ENCODE measurements at regions not wholly inside any gene's neighbourhood (a gene's known extent, or its start where the extent isn't known, plus 50 kb on each side); places are given as distances from the start of the nearest gene placed in this dataset.
"Not testable (repeated sequence)": the region's sequence is repeated elsewhere in the genome, so short reads cannot be mapped to it uniquely, and the experiment has no call there.

DNA sequence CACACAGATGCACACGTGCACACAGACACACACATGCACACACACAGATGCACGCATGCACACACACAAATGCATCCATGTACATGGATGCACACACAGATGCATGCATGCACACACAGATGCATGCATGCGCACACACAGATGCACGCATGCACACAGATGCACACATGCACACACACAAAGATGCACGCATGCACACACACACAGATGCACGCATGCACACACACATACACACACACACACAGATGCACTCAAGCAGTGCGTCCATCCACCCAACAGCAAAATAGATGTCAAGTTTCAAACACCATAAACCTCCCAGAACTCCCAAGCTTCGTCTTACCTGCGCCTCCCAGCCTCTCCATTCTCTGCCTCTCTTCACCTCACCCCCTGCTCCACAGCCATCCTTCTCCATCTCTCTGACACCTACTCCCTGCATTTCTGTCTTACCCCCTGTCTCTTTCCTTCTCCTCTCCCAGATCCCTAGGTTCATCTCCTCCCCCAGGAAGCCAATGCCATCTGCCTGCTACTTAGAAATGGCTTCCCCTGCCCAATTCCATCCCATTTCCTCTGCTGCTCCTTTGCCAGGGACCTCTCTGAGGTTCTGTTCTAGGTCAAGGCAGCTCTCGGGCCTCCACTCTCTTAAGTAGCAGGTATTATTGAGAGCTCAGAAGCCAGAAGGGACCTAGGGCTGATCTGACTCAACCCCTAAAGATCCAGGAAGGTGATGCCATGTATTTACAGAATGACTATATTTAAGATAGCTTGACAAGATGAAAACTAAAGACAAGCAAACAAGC is 297.2 kb downstream of the MED10 start:
- Histone ChIP-seq H3K27ac (ENCODE audit: low read length) (no peak overlapping the region), H3K9ac (ENCODE audit: low read length) (no peak overlapping the region), H3K4me1 (ENCODE audit: control insufficient read depth, low read depth, low read length) (no peaks in the 10 kb centered on the region), H3K36me3 (ENCODE audit: control insufficient read depth, low read depth, low read length) (no peaks in the 10 kb centered on the region), H3K9me3 (ENCODE audit: control insufficient read depth, low read depth, low read length) (no peaks in the 10 kb centered on the region), H3K27me3 (ENCODE audit: control insufficient read depth, insufficient read depth, low read length) (no peaks in the 10 kb centered on the region), H3K4me3 (ENCODE audit: low read length) (no peak overlapping the region)

DNA sequence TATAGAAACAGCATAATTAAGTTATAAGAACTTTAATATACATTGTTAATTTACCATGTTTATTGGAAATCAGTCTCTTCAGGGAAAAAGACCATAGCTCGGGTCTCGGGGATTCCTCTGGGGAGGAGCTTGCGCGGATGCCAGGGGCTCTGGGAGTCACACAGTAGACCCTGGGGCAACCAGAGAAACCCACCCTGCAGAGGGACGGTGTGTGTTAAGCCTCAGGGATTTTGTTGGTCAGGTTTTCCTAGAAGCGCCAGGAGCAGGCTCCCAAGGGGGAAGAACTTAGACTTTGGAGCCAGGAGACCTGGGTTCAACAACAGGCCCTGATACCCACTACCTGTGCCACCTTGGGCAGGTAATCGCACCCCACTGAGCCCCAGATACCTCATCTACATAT is 297.9 kb downstream of the MED10 start:
- Histone ChIP-seq H3K4me1 (ENCODE audit: control insufficient read depth, low read depth, low read length) (no peaks in the 10 kb centered on the region), H3K27me3 (ENCODE audit: control insufficient read depth, insufficient read depth, low read length) (no peaks in the 10 kb centered on the region), H3K9me3 (ENCODE audit: control insufficient read depth, low read depth, low read length) (no peaks in the 10 kb centered on the region), H3K4me3 (ENCODE audit: low read length) (no peak overlapping the region), H3K9ac (ENCODE audit: low read length) (no peak overlapping the region), H3K27ac (ENCODE audit: low read length) (no peak overlapping the region), H3K36me3 (ENCODE audit: control insufficient read depth, low read depth, low read length) (no peaks in the 10 kb centered on the region)

DNA sequence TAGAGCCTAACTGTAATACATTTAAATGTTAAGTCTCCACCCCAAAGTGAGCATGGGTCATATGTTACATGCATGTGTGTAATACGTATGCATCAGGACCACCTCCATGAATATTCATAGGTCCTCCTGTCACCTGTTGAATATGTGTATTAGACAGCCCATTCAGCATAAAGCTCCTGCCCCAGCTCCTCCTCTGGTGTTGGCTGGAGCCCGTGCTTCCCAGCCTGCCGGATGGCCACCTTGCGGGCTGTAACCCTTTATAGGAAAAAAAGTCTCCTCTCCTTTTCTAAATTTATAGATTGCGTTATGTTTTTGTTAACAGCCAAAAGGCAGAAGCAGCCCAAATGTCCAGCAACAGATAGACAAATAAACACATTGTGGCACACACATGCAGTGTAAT is 299.5 kb downstream of the MED10 start:
- no peaks in the 10 kb centered on the region for H3K36me3 ChIP-seq (ENCODE audit: control insufficient read depth, low read depth, low read length)
- H3K9me3 ChIP-seq (ENCODE audit: control insufficient read depth, low read depth, low read length): no peaks in the 10 kb centered on the region
- H3K4me1 ChIP-seq (ENCODE audit: control insufficient read depth, low read depth, low read length): no peaks in the 10 kb centered on the region
- no peak overlapping the region for H3K9ac ChIP-seq (ENCODE audit: low read length)
- no peaks in the 10 kb centered on the region for H3K27me3 ChIP-seq (ENCODE audit: control insufficient read depth, insufficient read depth, low read length)
- no peak overlapping the region for H3K4me3 ChIP-seq (ENCODE audit: low read length)
- H3K27ac ChIP-seq (ENCODE audit: low read length): no peak overlapping the region

DNA sequence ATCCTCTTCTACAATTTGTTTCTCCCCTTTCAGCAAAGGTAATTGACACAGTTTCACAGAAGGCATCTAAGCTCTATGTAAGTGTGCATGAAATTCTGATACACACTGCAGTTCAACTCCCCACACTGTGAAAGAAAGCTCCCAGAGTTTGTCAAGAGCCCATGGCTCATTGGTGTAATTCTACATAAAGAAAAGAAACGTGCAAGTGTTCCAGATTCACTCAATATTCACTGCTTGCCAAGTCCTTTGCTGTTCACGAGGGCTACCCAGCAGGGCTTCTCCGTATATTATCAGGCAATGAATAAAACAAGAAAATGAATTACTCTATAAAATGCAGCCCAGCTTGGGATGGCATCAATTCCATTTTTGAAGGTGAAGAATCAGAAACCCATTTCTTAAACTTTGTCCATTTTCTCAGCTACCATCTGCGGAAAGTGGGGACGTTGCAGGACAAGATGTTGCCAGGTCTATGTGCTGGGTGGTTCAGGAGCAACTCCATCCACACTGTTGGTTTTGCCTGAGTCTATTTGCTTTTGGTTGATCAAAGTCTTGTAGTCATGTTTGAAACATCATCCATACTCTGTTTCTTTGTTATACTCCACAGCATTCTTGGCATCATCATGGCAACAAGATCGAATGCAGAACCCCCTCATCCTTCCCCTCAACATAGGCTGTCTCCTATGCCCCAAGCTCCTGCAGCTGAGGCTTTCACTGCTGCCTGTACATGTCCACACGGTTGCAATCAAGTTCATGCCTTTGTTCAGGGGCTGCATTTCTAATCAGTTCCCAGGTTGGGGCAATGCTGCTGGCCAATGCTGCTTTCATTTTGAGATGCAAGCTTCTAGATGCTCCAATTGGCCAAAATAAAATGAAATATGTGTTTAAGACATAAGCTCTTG is 301.8 kb downstream of the MED10 start:
- no peaks in the 10 kb centered on the region for H3K27me3 ChIP-seq (ENCODE audit: control insufficient read depth, insufficient read depth, low read length)
- no peaks in the 10 kb centered on the region for H3K9me3 ChIP-seq (ENCODE audit: control insufficient read depth, low read depth, low read length)
- H3K9ac ChIP-seq (ENCODE audit: low read length): no peak overlapping the region
- H3K4me1 ChIP-seq (ENCODE audit: control insufficient read depth, low read depth, low read length): no peaks in the 10 kb centered on the region
- H3K4me3 ChIP-seq (ENCODE audit: low read length): no peak overlapping the region
- H3K27ac ChIP-seq (ENCODE audit: low read length): no peak overlapping the region
- no peaks in the 10 kb centered on the region for H3K36me3 ChIP-seq (ENCODE audit: control insufficient read depth, low read depth, low read length)

DNA sequence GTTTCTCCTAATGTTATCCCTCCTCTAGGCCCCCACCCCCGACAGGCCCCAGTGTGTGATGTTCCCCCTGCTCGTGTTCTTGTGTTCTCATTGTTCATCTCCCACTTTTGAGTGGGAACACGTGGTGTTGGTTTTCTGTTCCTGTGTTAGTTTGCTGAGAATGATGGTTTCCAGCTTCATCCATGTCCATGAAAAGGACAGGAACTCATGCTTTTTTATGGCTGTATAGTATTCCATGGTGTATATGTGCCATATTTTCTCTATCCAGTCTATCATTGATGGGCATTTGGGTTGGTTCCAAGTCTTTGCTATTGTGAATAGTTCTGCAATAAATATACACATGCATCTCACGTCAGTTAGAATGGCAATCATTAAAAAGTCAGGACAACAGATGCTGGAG is 305.9 kb downstream of the MED10 start:
- H3K36me3 ChIP-seq (ENCODE audit: control insufficient read depth, low read depth, low read length); H3K9ac ChIP-seq (ENCODE audit: low read length); H3K27ac ChIP-seq (ENCODE audit: low read length); H3K4me3 ChIP-seq (ENCODE audit: low read length); H3K4me1 ChIP-seq (ENCODE audit: control insufficient read depth, low read depth, low read length); H3K27me3 ChIP-seq (ENCODE audit: control insufficient read depth, insufficient read depth, low read length); H3K9me3 ChIP-seq (ENCODE audit: control insufficient read depth, low read depth, low read length): not testable (repeated sequence)

DNA sequence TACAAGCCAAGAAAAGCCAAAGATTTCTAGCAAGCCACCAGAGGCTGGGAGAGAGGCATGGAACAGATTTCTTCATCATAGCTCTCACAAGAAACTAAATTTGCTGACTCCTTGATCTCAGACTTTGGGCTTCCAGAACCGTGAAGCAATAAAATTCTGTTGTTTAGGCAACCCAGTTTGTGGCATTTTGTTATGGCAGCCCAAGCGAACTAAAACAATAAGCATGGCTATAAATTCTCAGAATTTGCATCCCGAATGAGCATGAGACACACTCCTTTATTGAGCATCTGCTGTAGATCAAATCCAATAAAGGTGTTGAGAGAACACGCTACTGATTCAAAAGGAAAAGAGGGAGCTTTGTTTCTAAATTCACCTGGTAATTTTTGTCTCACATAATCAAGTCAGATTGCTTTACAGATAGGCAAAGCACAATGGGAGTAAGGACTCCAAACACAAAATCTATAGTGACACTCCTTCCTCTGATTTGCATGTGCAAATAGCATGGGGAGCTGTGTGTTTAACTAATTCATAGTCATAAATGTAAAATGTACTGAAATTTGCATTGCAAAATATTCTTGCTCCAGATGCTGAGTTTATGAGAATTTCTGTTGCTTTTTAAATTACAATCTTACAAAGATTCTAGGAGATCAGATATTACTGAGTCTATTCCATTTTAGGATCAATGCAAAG is 308.7 kb downstream of the MED10 start:
- no peaks in the 10 kb centered on the region for H3K27me3 ChIP-seq (ENCODE audit: control insufficient read depth, insufficient read depth, low read length)

GRCh38 chr5:6066016-6066415 is 312.3 kb downstream of the MED10 start:
- H3K36me3 ChIP-seq (ENCODE audit: control insufficient read depth, low read depth, low read length): no peaks in the 10 kb centered on the region
- peaks cover 8% of the 10 kb centered on the region for H3K4me1 ChIP-seq (ENCODE audit: control insufficient read depth, low read depth, low read length)
- H3K9me3 ChIP-seq (ENCODE audit: control insufficient read depth, low read depth, low read length): peaks cover 3% of the 10 kb centered on the region
- no peak overlapping the region for H3K27ac ChIP-seq (ENCODE audit: low read length)
- no peak overlapping the region for H3K9ac ChIP-seq (ENCODE audit: low read length)
- H3K4me3 ChIP-seq (ENCODE audit: low read length): no peak overlapping the region
- no peaks in the 10 kb centered on the region for H3K27me3 ChIP-seq (ENCODE audit: control insufficient read depth, insufficient read depth, low read length)

More for the DNA sequence above, 308.7 kb downstream of the MED10 start:
- H3K4me1 ChIP-seq (ENCODE audit: control insufficient read depth, low read depth, low read length): peaks cover 8% of the 10 kb centered on the region
- H3K9me3 ChIP-seq (ENCODE audit: control insufficient read depth, low read depth, low read length): peaks cover 3% of the 10 kb centered on the region
- no peak overlapping the region for H3K9ac ChIP-seq (ENCODE audit: low read length)
- H3K27ac ChIP-seq (ENCODE audit: low read length): no peak overlapping the region
- H3K4me3 ChIP-seq (ENCODE audit: low read length): no peak overlapping the region
- no peaks in the 10 kb centered on the region for H3K36me3 ChIP-seq (ENCODE audit: control insufficient read depth, low read depth, low read length)

DNA sequence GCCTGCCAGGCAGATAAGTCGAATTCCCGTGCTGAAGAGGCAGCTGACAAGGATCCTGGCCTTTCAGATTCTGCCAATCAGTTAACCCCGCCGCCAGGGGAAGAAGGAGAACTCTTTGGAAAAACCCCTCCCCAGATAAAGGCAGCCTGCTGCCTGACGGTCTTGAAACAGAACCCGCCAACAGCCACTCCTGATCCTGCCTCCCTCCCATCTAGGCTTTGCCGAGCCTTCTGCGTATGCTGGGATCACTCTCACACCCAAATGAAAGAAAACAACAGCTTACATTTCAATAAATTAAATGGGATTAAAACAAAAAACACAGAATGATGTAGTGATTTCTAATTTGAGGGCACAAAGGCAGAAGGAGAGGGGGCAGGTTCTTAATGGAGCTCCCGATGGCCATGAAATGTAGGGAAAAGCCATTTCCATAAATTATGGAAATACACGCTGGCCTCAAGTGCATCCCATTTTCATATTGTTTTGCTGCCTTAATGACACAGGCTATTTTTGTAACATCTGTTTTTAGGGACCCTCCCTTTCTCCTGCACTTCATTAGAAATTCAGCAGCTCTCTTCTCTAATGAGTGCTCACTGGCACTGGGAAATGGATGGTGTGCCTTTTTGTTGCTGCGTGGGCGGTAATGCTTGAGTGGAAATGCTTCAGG is 319.1 kb downstream of the MED10 start:
- Histone ChIP-seq H3K4me1 (ENCODE audit: control insufficient read depth, low read depth, low read length) (no peaks in the 10 kb centered on the region), H3K4me3 (ENCODE audit: low read length) (no peak overlapping the region), H3K9me3 (ENCODE audit: control insufficient read depth, low read depth, low read length) (no peaks in the 10 kb centered on the region), H3K36me3 (ENCODE audit: control insufficient read depth, low read depth, low read length) (no peaks in the 10 kb centered on the region), H3K27ac (ENCODE audit: low read length) (no peak overlapping the region), H3K27me3 (ENCODE audit: control insufficient read depth, insufficient read depth, low read length) (no peaks in the 10 kb centered on the region), H3K9ac (ENCODE audit: low read length) (no peak overlapping the region)

DNA sequence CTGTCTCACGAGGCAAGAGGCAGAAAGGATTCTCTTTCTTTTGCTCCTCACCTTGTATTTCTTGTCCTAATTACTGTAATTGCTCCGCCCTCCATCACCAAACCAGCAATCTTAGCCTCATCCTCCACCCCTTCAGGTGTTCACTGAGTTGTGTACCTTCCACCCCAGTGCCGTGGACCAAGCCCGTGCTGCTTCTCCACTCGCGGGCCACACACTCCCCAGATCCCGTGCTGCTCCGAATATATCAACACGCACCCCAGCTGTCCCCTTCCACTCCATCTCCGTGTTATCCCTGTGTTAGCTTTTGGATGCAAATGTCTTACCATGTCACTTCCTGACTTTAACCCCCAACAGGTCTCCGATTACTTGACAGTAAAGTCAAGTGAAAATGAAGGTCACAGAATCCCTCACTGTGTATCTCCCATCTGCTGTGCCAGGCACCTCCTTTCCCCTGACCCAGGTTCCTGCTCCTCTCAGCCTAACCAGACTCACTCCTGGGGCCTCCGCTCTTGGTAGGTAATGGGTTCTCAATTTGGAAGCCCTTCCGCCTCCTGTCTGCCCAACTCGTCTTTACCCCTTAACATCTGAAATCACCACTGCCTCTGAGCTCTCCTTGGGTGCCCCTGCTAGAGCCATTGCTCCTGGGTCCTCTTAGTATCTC is 320.2 kb downstream of the MED10 start:
- Histone ChIP-seq H3K9me3 (ENCODE audit: control insufficient read depth, low read depth, low read length) (no peaks in the 10 kb centered on the region), H3K27ac (ENCODE audit: low read length) (no peak overlapping the region), H3K36me3 (ENCODE audit: control insufficient read depth, low read depth, low read length) (no peaks in the 10 kb centered on the region), H3K4me3 (ENCODE audit: low read length) (no peak overlapping the region), H3K27me3 (ENCODE audit: control insufficient read depth, insufficient read depth, low read length) (no peaks in the 10 kb centered on the region), H3K9ac (ENCODE audit: low read length) (no peak overlapping the region), H3K4me1 (ENCODE audit: control insufficient read depth, low read depth, low read length) (no peaks in the 10 kb centered on the region)

- no peak overlapping the region for H3K27ac ChIP-seq (ENCODE audit: low read length)
- no peaks in the 10 kb centered on the region for H3K4me1 ChIP-seq (ENCODE audit: control insufficient read depth, low read depth, low read length)
- no peaks in the 10 kb centered on the region for H3K27me3 ChIP-seq (ENCODE audit: control insufficient read depth, insufficient read depth, low read length)
- no peak overlapping the region for H3K4me3 ChIP-seq (ENCODE audit: low read length)
- H3K36me3 ChIP-seq (ENCODE audit: control insufficient read depth, low read depth, low read length): no peaks in the 10 kb centered on the region
- H3K9ac ChIP-seq (ENCODE audit: low read length): no peak overlapping the region
- no peaks in the 10 kb centered on the region for H3K9me3 ChIP-seq (ENCODE audit: control insufficient read depth, low read depth, low read length)
Measured at GRCh38 chr5:6056280-6056679, 322.1 kb downstream of the MED10 start.

GRCh38 chr5:6049662-6050061 is 328.7 kb downstream of the MED10 start:
- Histone ChIP-seq H3K36me3 (ENCODE audit: control insufficient read depth, low read depth, low read length) (no peaks in the 10 kb centered on the region), H3K4me1 (ENCODE audit: control insufficient read depth, low read depth, low read length) (no peaks in the 10 kb centered on the region), H3K4me3 (ENCODE audit: low read length) (no peak overlapping the region), H3K27me3 (ENCODE audit: control insufficient read depth, insufficient read depth, low read length) (no peaks in the 10 kb centered on the region), H3K9me3 (ENCODE audit: control insufficient read depth, low read depth, low read length) (no peaks in the 10 kb centered on the region), H3K27ac (ENCODE audit: low read length) (no peak overlapping the region), H3K9ac (ENCODE audit: low read length) (no peak overlapping the region)
